IMR-90 (cell line): ENCODE measurements at regions not wholly inside any gene's neighbourhood (a gene's known extent, or its start where the extent isn't known, plus 50 kb on each side); places are given as distances from the start of the nearest gene placed in this dataset.
A peak's percentile ranks its signal among the peaks of the same experiment; 100 is the strongest.

Experiments
- ATAC-seq: fragments of 200-7000 bp; cut with Tn5 transposase; 2 replicates; pipeline ENCODE4 v1.9.1; 2020; ENCODE audit warnings: low read depth, mild to moderate bottlenecking, moderate library complexity
- BruUV-seq: library from RNA; stranded (reverse); fragments of 400-500 nt; replicated peaks from 2 replicates; lab custom pipeline; 2021; lab: Mats Ljungman, UMichigan
- CTCF ChIA-PET: fragments of 300-600 bp; formaldehyde crosslinking; extraction: SDS; loops from one replicate; lab custom pipeline; 2021; ENCODE audit warnings: antibody characterized with exemption; lab: Yijun Ruan, JAX
- POLR2A ChIA-PET: fragments of 300-600 bp; sonication (Branson Sonifier 250); formaldehyde crosslinking; loops from one replicate; lab custom pipeline; 2022; ENCODE audit warnings: antibody characterized with exemption; ENCODE audit not compliant: unreplicated experiment; lab: Charles Lee
- DNase-seq: peaks from one replicate; pipeline ENCODE4 v3.0.0; 2013
- H2AFZ ChIP-seq: replicated peaks from 2 replicates; pipeline ENCODE3; 2013; ENCODE audit warnings: low read length, mild to moderate bottlenecking; ENCODE audit not compliant: poor library complexity
- H2AK5ac ChIP-seq: 2 replicates; pipeline ENCODE4 v1.6.1; 2013; ENCODE audit warnings: low read depth, low read length, inconsistent platforms
- H2AK9ac ChIP-seq: replicated peaks from 2 replicates; pipeline ENCODE3; 2013; ENCODE audit warnings: mild to moderate bottlenecking, low read depth, low read length, moderate library complexity; ENCODE audit not compliant: poor library complexity
- H2BK120ac ChIP-seq: 2 replicates; pipeline ENCODE4 v1.6.1; 2013; ENCODE audit warnings: low read depth, low read length, inconsistent platforms
- H2BK15ac ChIP-seq: 3 replicates; pipeline ENCODE4 v1.6.1; 2013; ENCODE audit warnings: low read depth, low read length, inconsistent platforms
- H2BK20ac ChIP-seq: 2 replicates; pipeline ENCODE4 v1.6.1; 2013; ENCODE audit warnings: low read depth, mild to moderate bottlenecking, inconsistent platforms, low read length, moderate library complexity
- H2BK5ac ChIP-seq: 2 replicates; pipeline ENCODE4 v1.6.1; 2013; ENCODE audit warnings: mild to moderate bottlenecking, low read depth, low read length, inconsistent platforms; ENCODE audit not compliant: poor library complexity, severe bottlenecking
- H3K14ac ChIP-seq: replicated peaks from 2 replicates; pipeline ENCODE4 v1.6.1; 2013; ENCODE audit warnings: low read depth, low read length, inconsistent platforms
- H3K18ac ChIP-seq: 2 replicates; pipeline ENCODE4 v1.6.1; 2013; ENCODE audit warnings: low read depth, low read length, control low read depth
- H3K23ac ChIP-seq: 2 replicates; pipeline ENCODE4 v1.6.1; 2013; ENCODE audit warnings: low read depth, low read length, inconsistent platforms
- H3K27ac ChIP-seq: 2 replicates; pipeline ENCODE4 v1.5.1; 2013; ENCODE audit warnings: mild to moderate bottlenecking, control low read depth, low read length; ENCODE audit not compliant: insufficient read depth
- H3K27me3 ChIP-seq: 2 replicates; pipeline ENCODE4 v1.6.1; 2013; ENCODE audit warnings: low read length; ENCODE audit not compliant: control insufficient read depth, insufficient read depth
- H3K36me3 ChIP-seq: 2 replicates; pipeline ENCODE4 v1.6.1; 2013; ENCODE audit warnings: low read length, mixed read lengths; ENCODE audit not compliant: control insufficient read depth, insufficient read depth
- H3K4ac ChIP-seq: 2 replicates; pipeline ENCODE4 v1.6.1; 2013; ENCODE audit warnings: low read depth, low read length, inconsistent platforms
- H3K4me1 ChIP-seq: 2 replicates; pipeline ENCODE4 v1.6.1; 2013; ENCODE audit warnings: low read length, mixed read lengths; ENCODE audit not compliant: control insufficient read depth, insufficient read depth
- H3K4me2 ChIP-seq: 2 replicates; pipeline ENCODE4 v1.6.1; 2013; ENCODE audit warnings: low read depth, mild to moderate bottlenecking, control low read depth, low read length, moderate library complexity
- H3K4me3 ChIP-seq: 2 replicates; pipeline ENCODE4 v1.5.1; 2013; ENCODE audit warnings: low read depth, mild to moderate bottlenecking, control low read depth, low read length, moderate library complexity; ENCODE audit not compliant: insufficient read depth
- H3K56ac ChIP-seq: 2 replicates; pipeline ENCODE4 v1.6.1; 2013; ENCODE audit warnings: low read length, inconsistent platforms; ENCODE audit not compliant: insufficient read depth; ENCODE audit errors: extremely low read depth
- H3K79me1 ChIP-seq, 2 experiments: 2 replicates each; pipeline ENCODE4 v1.6.1; 2013; ENCODE audit warnings: low read length in 2 of 2, inconsistent platforms in 1 of 2, low read depth in 1 of 2
- H3K9ac ChIP-seq: 2 replicates; pipeline ENCODE4 v1.6.1; 2013; ENCODE audit warnings: low read depth, low read length, control low read depth
- H3K9me1 ChIP-seq: 2 replicates; pipeline ENCODE4 v1.6.1; 2013; ENCODE audit warnings: low read length, inconsistent platforms; ENCODE audit not compliant: insufficient read depth
- H3K9me3 ChIP-seq: 2 replicates; pipeline ENCODE4 v1.6.1; 2013; ENCODE audit warnings: low read length; ENCODE audit not compliant: control insufficient read depth, insufficient read depth
- H4K20me1 ChIP-seq: 2 replicates; pipeline ENCODE4 v1.6.1; 2013; ENCODE audit warnings: low read length, inconsistent platforms; ENCODE audit not compliant: insufficient read depth
- H4K5ac ChIP-seq: 2 replicates; pipeline ENCODE4 v1.6.1; 2013; ENCODE audit warnings: mild to moderate bottlenecking, low read depth, low read length, control low read depth
- H4K8ac ChIP-seq, 2 experiments: 2 replicates each; pipeline ENCODE4 v1.6.1; 2013; ENCODE audit warnings: low read depth in 2 of 2, low read length in 2 of 2, control low read depth in 1 of 2, inconsistent platforms in 1 of 2
- H4K91ac ChIP-seq: 2 replicates; pipeline ENCODE4 v1.6.1; 2013; ENCODE audit warnings: low read depth, low read length, inconsistent platforms; ENCODE audit not compliant: insufficient read depth
- BHLHE40 ChIP-seq: fragments of 150-350 bp; IDR thresholded peaks from 2 replicates; pipeline ENCODE4 v1.6.1; 2016; ENCODE audit warnings: mild to moderate bottlenecking, low read depth, low read length
- ELK1 ChIP-seq: fragments of 150-350 bp; IDR thresholded peaks from 2 replicates; pipeline ENCODE4 v1.6.1; 2016; ENCODE audit warnings: low read depth, mild to moderate bottlenecking, low read length, moderate library complexity, borderline replicate concordance
- FOS ChIP-seq: fragments of 150-350 bp; IDR thresholded peaks from 2 replicates; pipeline ENCODE4 v1.6.1; 2016; ENCODE audit warnings: low read depth, low read length
- MAZ ChIP-seq: IDR thresholded peaks from 2 replicates; pipeline ENCODE4 v1.6.1; 2012; ENCODE audit warnings: low read depth, mild to moderate bottlenecking, low read length, improper control_type of control experiment, moderate library complexity, borderline replicate concordance
- MXI1 ChIP-seq: IDR thresholded peaks from 2 replicates; pipeline ENCODE4 v1.6.1; 2012; ENCODE audit warnings: low read depth, mild to moderate bottlenecking, low read length, moderate library complexity, borderline replicate concordance
- NFE2L2 ChIP-seq: fragments of 150-350 bp; IDR thresholded peaks from 2 replicates; pipeline ENCODE4 v1.6.1; 2016; ENCODE audit warnings: low read depth, mild to moderate bottlenecking, low read length
- POLR2A ChIP-seq: IDR thresholded peaks from 2 replicates; pipeline ENCODE4 v1.6.1; 2012; ENCODE audit warnings: mild to moderate bottlenecking, low read depth, low read length
- RAD21 ChIP-seq: IDR thresholded peaks from 2 replicates; pipeline ENCODE4 v1.6.1; 2012; ENCODE audit warnings: low read length, improper control_type of control experiment
- RCOR1 ChIP-seq: IDR thresholded peaks from 2 replicates; pipeline ENCODE4 v1.6.1; 2012; ENCODE audit warnings: mild to moderate bottlenecking, low read length, improper control_type of control experiment; ENCODE audit not compliant: insufficient replicate concordance
- SMC3 ChIP-seq: fragments of 150-350 bp; IDR thresholded peaks from 2 replicates; pipeline ENCODE4 v1.6.1; 2016; ENCODE audit warnings: low read depth, mild to moderate bottlenecking, antibody characterized with exemption, low read length, moderate library complexity
- USF2 ChIP-seq: fragments of 150-350 bp; IDR thresholded peaks from 2 replicates; pipeline ENCODE4 v1.6.1; 2017; ENCODE audit warnings: mild to moderate bottlenecking, antibody characterized with exemption, low read length, low read depth
- WGBS, 2 experiments: methylation state at CpG; one replicate each; pipeline versions ENCODE4 v1.1.5 to v1.1.7; 2013; ENCODE audit warnings: missing lambda C conversion rate in 2 of 2; ENCODE audit not compliant: insufficient read length in 1 of 2; ENCODE audit errors: extremely low coverage in 2 of 2; 5-methylcytosine and 5-hydroxymethylcytosine counted together
- dilution Hi-C: fragments of 300-500 bp; cut with HindIII; formaldehyde crosslinking; loops from one replicate; pipeline ENCODE4 v1.14.3; 2018; ENCODE audit warnings: low sequenced_read_pairs; ENCODE audit not compliant: unreplicated experiment
- in situ Hi-C: fragments of 300-500 bp; cut with MboI; formaldehyde crosslinking; loops from 3 replicates; pipeline ENCODE4 v1.14.3; 2019; ENCODE audit warnings: low sequenced_read_pairs, inconsistent platforms, mixed read lengths
- intact Hi-C: fragments of 100-400 bp; cut with micrococcal nuclease; formaldehyde crosslinking; loops from 2 replicates; pipeline ENCODE4 v1.10.0; 2022

GRCh38 chr10:47164800-47165128 lies 135.2 kb upstream of the GDF10 start (continued):
- no peak for TF ChIP-seq RCOR1

- CTCF ChIA-PET, result interaction anchor here (1.1 kb wide), 1 partner anchor 118 kb away, joined by 6 read pairs; no protein-coding TSS in a partner anchor
- Histone ChIP-seq H4K8ac (peak overlapping the region; percentile 45 to 96), H3K4me1 (peaks cover 32% of the 10 kb centered on the region), H3K27ac (peak overlapping the region; percentile 97), H4K20me1 (no peaks in the 10 kb centered on the region), H3K18ac (peak overlapping the region; percentile 86), H3K9ac (peak overlapping the region; percentile 63), H3K4ac (peak overlapping the region; percentile 91), H3K79me1 (peaks cover 0 to 10% of the 10 kb centered on the region in 2 experiments; a peak in 2 of 4 replicates), H4K5ac (peak overlapping the region; percentile 76), H3K9me3 (no peaks in the 10 kb centered on the region), H4K91ac (peak overlapping the region; percentile 91), H2AFZ (peak overlapping the region; percentile 89), H3K14ac (peak overlapping the region; percentile 78), H3K23ac (peak overlapping the region; percentile 72; the same call in 1 of the 2 replicates), H3K36me3 (no peaks in the 10 kb centered on the region), H2AK5ac (peak overlapping the region; percentile 71), H2BK120ac (peak overlapping the region; percentile 95), H3K27me3 (no peaks in the 10 kb centered on the region), H2BK20ac (peak overlapping the region; percentile 83), H3K4me3 (no peak overlapping the region), H3K9me1 (peaks cover 18% of the 10 kb centered on the region), H2BK15ac (peak overlapping the region; percentile 35; the same call in 2 of the 3 replicates), H2AK9ac (peak overlapping the region; percentile 17), H2BK5ac (peak overlapping the region; percentile 92), H3K56ac (peak overlapping the region; percentile 53), H3K4me2 (peak overlapping the region; percentile 30)
- POLR2A ChIA-PET, result no interaction called here
- TF ChIP-seq ELK1 (no peak), MAZ (no peak), FOS (no peak), POLR2A (no peak), RCOR1 (no peak), USF2 (no peak), MXI1 (no peak), NFE2L2 (no peak), SMC3 (no peak), BHLHE40 (no peak), RAD21 (no peak)
- WGBS, 2 experiments, result 80% methylated on average over 1 of the region's 7 CpGs; no CpG with 5 or more reads in 1 of the 2 experiments
- dilution Hi-C loops, result no loop called here
- intact Hi-C loops, result no loop called here
- in situ Hi-C loops, result no loop called here
- DNase-seq, result no peak
- ATAC-seq, result no peak; the same call in 1 of the 2 replicates
- BruUV-seq, result no TSS peak
Observed at GRCh38 chr10:47165168-47165710, 134.8 kb upstream of the GDF10 start.
